Astrocyte of the cerebellum (primary cell): ENCODE measurements at regions not wholly inside any gene's neighbourhood (a gene's known extent, or its start where the extent isn't known, plus 50 kb on each side); places are given as distances from the start of the nearest gene placed in this dataset.

ENCODE experiments used
- DNase-seq: peaks from one replicate; pipeline ENCODE4 v3.0.0-alpha.2; 2011; ENCODE audit warnings: low read depth
- H3K4me3 ChIP-seq: 2 replicates; pipeline ENCODE4 v1.5.1; 2011; ENCODE audit warnings: mild to moderate bottlenecking, low read depth, low read length, moderate library complexity
- in situ Hi-C: cut with HindIII; loops from 2 replicates; pipeline ENCODE4 v1.10.0; 2017; ENCODE audit warnings: low sequenced_read_pairs
- TF ChIP-seq, protein P1 (sequence below): IDR thresholded peaks from 2 replicates; pipeline ENCODE4 v1.5.1; 2012; ENCODE audit warnings: low read length, low read depth, moderate library complexity, mild to moderate bottlenecking; ENCODE audit errors: missing control alignments

DNA sequence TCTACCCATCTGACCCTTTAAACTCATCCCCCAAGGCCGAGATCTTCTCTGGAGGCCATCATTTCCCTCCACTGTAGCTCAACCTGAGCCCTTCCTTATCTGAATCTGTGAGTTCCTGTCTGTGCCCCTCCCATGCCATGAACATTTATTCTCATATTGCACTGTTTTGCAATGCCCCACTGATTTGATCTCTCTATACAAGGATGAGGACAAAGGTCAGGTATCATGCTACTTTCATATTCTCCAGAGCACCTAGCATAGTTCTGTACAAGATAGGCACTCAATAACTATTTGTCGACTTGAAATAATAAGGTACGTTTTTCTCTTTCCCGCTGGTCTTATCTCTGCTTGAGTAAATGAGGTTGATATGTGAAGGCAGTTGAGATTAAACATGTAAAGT, 135.5 kb downstream of the KLF5 start:
- TF ChIP-seq, protein P1, sequence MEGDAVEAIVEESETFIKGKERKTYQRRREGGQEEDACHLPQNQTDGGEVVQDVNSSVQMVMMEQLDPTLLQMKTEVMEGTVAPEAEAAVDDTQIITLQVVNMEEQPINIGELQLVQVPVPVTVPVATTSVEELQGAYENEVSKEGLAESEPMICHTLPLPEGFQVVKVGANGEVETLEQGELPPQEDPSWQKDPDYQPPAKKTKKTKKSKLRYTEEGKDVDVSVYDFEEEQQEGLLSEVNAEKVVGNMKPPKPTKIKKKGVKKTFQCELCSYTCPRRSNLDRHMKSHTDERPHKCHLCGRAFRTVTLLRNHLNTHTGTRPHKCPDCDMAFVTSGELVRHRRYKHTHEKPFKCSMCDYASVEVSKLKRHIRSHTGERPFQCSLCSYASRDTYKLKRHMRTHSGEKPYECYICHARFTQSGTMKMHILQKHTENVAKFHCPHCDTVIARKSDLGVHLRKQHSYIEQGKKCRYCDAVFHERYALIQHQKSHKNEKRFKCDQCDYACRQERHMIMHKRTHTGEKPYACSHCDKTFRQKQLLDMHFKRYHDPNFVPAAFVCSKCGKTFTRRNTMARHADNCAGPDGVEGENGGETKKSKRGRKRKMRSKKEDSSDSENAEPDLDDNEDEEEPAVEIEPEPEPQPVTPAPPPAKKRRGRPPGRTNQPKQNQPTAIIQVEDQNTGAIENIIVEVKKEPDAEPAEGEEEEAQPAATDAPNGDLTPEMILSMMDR: no peak
- H3K4me3 ChIP-seq: no peak overlapping the region
- DNase-seq: no peak
- in situ Hi-C loops: no loop called here

DNA sequence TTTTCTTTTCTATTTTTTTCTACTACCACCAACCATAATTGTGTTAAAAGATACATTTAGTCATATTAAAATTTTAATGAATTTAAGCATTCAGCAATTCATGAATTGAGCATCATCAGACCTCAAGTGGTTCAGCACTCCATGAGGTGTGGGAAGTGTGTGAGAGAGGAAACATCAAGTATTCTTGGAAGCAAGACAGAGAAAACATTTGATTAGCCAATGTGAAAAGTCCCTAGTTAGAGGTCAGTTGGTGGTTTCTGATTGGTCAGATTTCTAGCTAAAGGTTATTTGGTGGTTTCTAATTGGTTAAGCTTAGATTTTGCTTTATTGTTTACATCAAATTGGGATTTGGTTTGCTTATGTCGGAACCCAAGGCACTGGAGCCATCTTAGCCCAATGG, 134.7 kb downstream of the KLF5 start:
- in situ Hi-C loops: no loop called here
- no peak overlapping the region for H3K4me3 ChIP-seq
- no peak for DNase-seq
- TF ChIP-seq, protein P1: no peak

DNA sequence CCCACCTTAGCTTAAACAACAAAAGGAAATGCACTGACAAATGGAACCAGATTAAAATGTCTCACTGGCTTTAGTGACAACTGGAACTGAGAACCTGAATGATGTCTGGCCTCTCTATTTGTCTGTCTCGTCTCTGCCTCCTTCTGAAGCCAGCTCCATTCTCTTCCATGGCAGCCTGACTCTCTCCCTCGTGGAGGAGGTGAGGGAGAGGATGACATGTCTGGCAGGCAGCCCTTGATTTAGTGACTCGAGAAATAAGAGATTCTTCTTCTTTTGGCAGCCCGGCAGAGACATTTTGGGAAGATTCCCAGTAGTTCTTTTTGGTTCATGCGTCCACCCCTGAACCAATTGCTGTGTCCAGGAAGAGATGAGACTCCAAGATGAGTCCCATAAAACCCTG, 131.7 kb downstream of the KLF5 start:
- DNase-seq: no peak
- H3K4me3 ChIP-seq: no peak overlapping the region
- TF ChIP-seq, protein P1: no peak
- in situ Hi-C loops: no loop called here

DNA sequence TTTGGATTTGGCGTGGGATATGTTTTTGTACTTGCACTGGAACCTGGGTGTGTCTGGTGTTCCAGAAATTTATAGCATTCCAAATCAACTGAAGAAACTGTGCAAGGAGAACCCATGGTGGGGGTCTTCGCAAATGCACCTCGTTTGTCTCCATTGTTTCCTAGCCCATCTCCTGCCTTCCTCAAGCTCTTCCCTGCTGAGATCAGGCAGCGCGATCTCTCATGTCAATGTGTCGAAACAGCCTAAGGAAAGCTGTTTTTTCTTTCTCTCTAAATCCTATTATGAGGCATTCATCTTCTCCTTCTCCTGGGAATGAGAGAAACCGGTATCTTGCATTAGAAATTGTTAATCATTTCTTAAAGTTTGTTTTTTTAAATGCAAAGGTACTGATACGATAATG, 131.0 kb downstream of the KLF5 start:
- no peak for DNase-seq
- TF ChIP-seq, protein P1: no peak
- no peak overlapping the region for H3K4me3 ChIP-seq
- in situ Hi-C loops: no loop called here

DNA sequence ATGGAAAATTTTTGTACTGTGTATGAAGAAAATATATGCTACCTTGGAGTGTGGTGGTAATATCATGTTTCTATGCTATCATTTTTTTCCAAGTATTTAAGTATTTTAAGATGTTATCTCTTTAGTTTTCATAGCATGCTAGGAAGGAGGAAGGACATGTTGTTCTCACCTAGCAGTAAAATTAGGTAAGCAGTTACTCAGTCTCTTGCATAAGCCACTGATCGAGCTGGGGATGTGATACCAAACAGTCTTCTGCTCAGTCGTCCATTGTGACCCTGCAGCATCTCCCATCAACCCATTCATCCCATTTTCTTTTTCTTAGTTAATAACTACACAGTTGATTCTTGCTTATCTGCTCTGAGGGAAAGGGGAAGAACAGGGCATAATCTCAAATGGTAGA, 130.6 kb downstream of the KLF5 start:
- DNase-seq: no peak
- in situ Hi-C loops: no loop called here
- no peak overlapping the region for H3K4me3 ChIP-seq
- TF ChIP-seq, protein P1: no peak

DNA sequence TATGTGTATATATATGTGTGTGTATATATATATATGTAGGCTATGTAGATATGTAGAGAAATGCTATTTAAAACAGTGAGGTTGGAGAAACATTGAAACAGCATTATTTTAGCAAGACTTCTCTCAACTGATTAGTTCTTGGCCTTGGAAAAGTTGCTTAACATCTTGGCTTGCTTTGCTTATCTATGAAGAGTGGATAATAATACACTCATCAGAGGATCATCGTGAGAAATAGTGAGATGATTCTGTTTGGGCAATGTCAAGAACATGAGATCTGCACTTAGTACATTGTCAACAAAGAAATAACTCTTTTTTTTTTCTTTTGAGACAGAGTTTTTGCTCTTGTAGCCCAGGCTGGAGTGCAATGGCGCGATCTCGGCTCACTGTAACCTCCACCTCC, 128.3 kb downstream of the KLF5 start:
- DNase-seq: no peak
- in situ Hi-C loops: no loop called here
- TF ChIP-seq, protein P1: no peak
- no peak overlapping the region for H3K4me3 ChIP-seq
